A549 (cell line): ENCODE measurements at regions not wholly inside any gene's neighbourhood (a gene's known extent, or its start where the extent isn't known, plus 50 kb on each side); places are given as distances from the start of the nearest gene placed in this dataset.

ENCODE experiments used
- ATAC-seq, 2 experiments: fragments of 200-7000 bp in 1 of 2; fragments of >200 bp in 1 of 2; cut with Nextera tagmentation in 1 of 2; cut with Tn5 transposase in 1 of 2; 3 replicates each; pipeline versions ENCODE4 v1.8.0 to v1.9.1; 2018 to 2020; ENCODE audit warnings: mild to moderate bottlenecking in 1 of 2, moderate library complexity in 1 of 2
- CTCF ChIA-PET: fragments of 300-600 bp; sonication (Branson Sonifier 250); formaldehyde crosslinking; extraction: SDS; loops from one replicate; lab custom pipeline; 2021; ENCODE audit warnings: antibody characterized with exemption, inconsistent platforms; lab: Yijun Ruan, JAX
- POLR2A ChIA-PET: fragments of 350-600 bp; formaldehyde crosslinking; extraction: SDS; loops from one replicate; lab custom pipeline; 2021; ENCODE audit warnings: antibody characterized with exemption, inconsistent platforms; lab: Yijun Ruan, JAX
- DNase-seq, 2 experiments: peaks; one replicate each; pipeline versions ENCODE4 v3.0.0 to v3.0.0-alpha.2; 2011 to 2016; ENCODE audit warnings: low read depth in 1 of 2, low spot score in 1 of 2
- FAIRE-seq: peaks from 2 replicates; lab custom pipeline; 2011; peaks lifted over from hg19 to GRCh38; lab: Jason Lieb, UNC
- H3K27ac ChIP-seq, 2 experiments: fragments of >200 bp; sonication (Bioruptor Twin); formaldehyde crosslinking; 3 replicates each; pipeline ENCODE4 v1.5.1; 2016 to 2017
- H3K4me1 ChIP-seq: fragments of >200 bp; sonication (Bioruptor Twin); formaldehyde crosslinking; 3 replicates; pipeline ENCODE4 v1.6.1; 2016
- H3K4me2 ChIP-seq: fragments of >200 bp; sonication (Bioruptor Twin); formaldehyde crosslinking; 3 replicates; pipeline ENCODE4 v1.6.1; 2016
- H3K4me3 ChIP-seq: fragments of >200 bp; sonication (Bioruptor Twin); formaldehyde crosslinking; 3 replicates; pipeline ENCODE4 v1.5.1; 2016
- H3K9me3 ChIP-seq: fragments of >200 bp; sonication (Bioruptor Twin); formaldehyde crosslinking; 3 replicates; pipeline ENCODE4 v1.6.1; 2016
- BHLHE40 ChIP-seq: IDR thresholded peaks from 2 replicates; pipeline ENCODE4 v1.6.1; 2012; ENCODE audit warnings: low read depth, low read length, inconsistent platforms
- CBX8 ChIP-seq: fragments of 200-600 bp; sonication (generic); IDR thresholded peaks from 2 replicates; pipeline ENCODE4 v1.6.1; 2016
- CHD2 ChIP-seq: fragments of 150-350 bp; IDR thresholded peaks from 2 replicates; pipeline ENCODE4 v1.6.1; 2014; ENCODE audit warnings: low read length; ENCODE audit not compliant: partially characterized antibody
- CTCF ChIP-seq: fragments of >200 bp; sonication (Bioruptor Twin); formaldehyde crosslinking; IDR thresholded peaks from 3 replicates; pipeline ENCODE4 v1.5.1; 2016
- E2F6 ChIP-seq: IDR thresholded peaks from 2 replicates; pipeline ENCODE4 v1.6.1; 2012; ENCODE audit warnings: low read depth, borderline replicate concordance
- EHMT2 ChIP-seq: fragments of 200-600 bp; sonication (generic); IDR thresholded peaks from 2 replicates; pipeline ENCODE4 v1.6.1; 2016; ENCODE audit warnings: antibody characterized with exemption, low read depth, mild to moderate bottlenecking, moderate library complexity
- HDAC2 ChIP-seq: fragments of 200-600 bp; sonication (generic); IDR thresholded peaks from 2 replicates; pipeline ENCODE4 v1.6.1; 2016
- HES2 ChIP-seq: fragments of >200 bp; sonication (Bioruptor Twin); formaldehyde crosslinking; IDR thresholded peaks from 2 replicates; pipeline ENCODE4 v1.6.1; 2016
- HMGXB4 ChIP-seq: fragments of 250-450 bp; sonication (Bioruptor Pico); IDR thresholded peaks from 2 replicates; pipeline ENCODE4 v1.5.0; 2021; ENCODE audit warnings: mild to moderate bottlenecking, moderate library complexity, borderline replicate concordance
- HOXA7 ChIP-seq: fragments of 250-450 bp; sonication (Bioruptor Pico); IDR thresholded peaks from 2 replicates; pipeline ENCODE4 v1.5.0; 2020; ENCODE audit warnings: mild to moderate bottlenecking, moderate library complexity
- HOXB5 ChIP-seq: fragments of 250-450 bp; sonication (Bioruptor Pico); IDR thresholded peaks from 2 replicates; pipeline ENCODE4 v1.5.0; 2020; ENCODE audit warnings: mild to moderate bottlenecking, moderate library complexity
- KDM1A ChIP-seq: fragments of 200-600 bp; sonication (generic); IDR thresholded peaks from 2 replicates; pipeline ENCODE4 v1.6.1; 2016; ENCODE audit warnings: low read depth, mild to moderate bottlenecking
- KDM5A ChIP-seq: fragments of 200-600 bp; sonication (generic); IDR thresholded peaks from 2 replicates; pipeline ENCODE4 v1.6.1; 2016; ENCODE audit warnings: antibody characterized with exemption, mild to moderate bottlenecking
- MAFK ChIP-seq: fragments of 450-650 bp; IDR thresholded peaks from 2 replicates; pipeline ENCODE4 v1.6.1; 2014; ENCODE audit not compliant: partially characterized antibody
- MAZ ChIP-seq: fragments of 150-350 bp; IDR thresholded peaks from 2 replicates; pipeline ENCODE4 v1.6.1; 2014; ENCODE audit warnings: antibody characterized with exemption, low read depth, low read length, borderline replicate concordance
- MYC ChIP-seq: IDR thresholded peaks from 2 replicates; pipeline ENCODE4 v1.6.1; 2012; ENCODE audit warnings: mild to moderate bottlenecking, inconsistent platforms, low read length, improper control_type of control experiment, borderline replicate concordance
- NPAS2 ChIP-seq: fragments of 250-450 bp; sonication (Bioruptor Pico); IDR thresholded peaks from 2 replicates; pipeline ENCODE4 v1.8.0; 2022; ENCODE audit warnings: mild to moderate bottlenecking, moderate library complexity, borderline replicate concordance
- PBX3 ChIP-seq: IDR thresholded peaks from 2 replicates; pipeline ENCODE4 v1.6.1; 2012
- POLR2A ChIP-seq: IDR thresholded peaks from 2 replicates; pipeline ENCODE4 v1.6.1; 2012; ENCODE audit warnings: mild to moderate bottlenecking, low read length
- RAD21 ChIP-seq, 2 experiments: fragments of >200 bp in 1 of 2; sonication (Bioruptor Twin) in 1 of 2; formaldehyde crosslinking in 1 of 2; IDR thresholded peaks in 1 of 2; conservative IDR thresholded peaks in 1 of 2; 2 replicates in 1 of 2; 3 replicates in 1 of 2; pipeline ENCODE4 v1.6.1; 2012 to 2018; ENCODE audit warnings: inconsistent platforms in 1 of 2
- RCOR1 ChIP-seq: fragments of 150-350 bp; IDR thresholded peaks from 2 replicates; pipeline ENCODE4 v1.6.1; 2014; ENCODE audit warnings: antibody characterized with exemption, low read length, low read depth
- REST ChIP-seq: fragments of 200-600 bp; sonication (generic); IDR thresholded peaks from 2 replicates; pipeline ENCODE4 v1.6.1; 2016; ENCODE audit warnings: antibody characterized with exemption, mild to moderate bottlenecking, moderate library complexity
- SMC3 ChIP-seq: fragments of >200 bp; sonication (Bioruptor Twin); formaldehyde crosslinking; IDR thresholded peaks from 3 replicates; pipeline ENCODE4 v1.6.1; 2018; ENCODE audit warnings: inconsistent platforms
- SREBF2 ChIP-seq: fragments of 450-650 bp; IDR thresholded peaks from 2 replicates; pipeline ENCODE4 v1.6.1; 2014; ENCODE audit warnings: mild to moderate bottlenecking, moderate library complexity
- TFCP2L1 ChIP-seq: fragments of 250-450 bp; sonication (Bioruptor Pico); IDR thresholded peaks from 2 replicates; pipeline ENCODE4 v1.5.0; 2021; ENCODE audit warnings: mild to moderate bottlenecking
- TP53 ChIP-seq: fragments of 250-450 bp; sonication (Bioruptor Pico); IDR thresholded peaks from 2 replicates; pipeline ENCODE4 v1.5.0; 2021; ENCODE audit warnings: mild to moderate bottlenecking, moderate library complexity
- ZC3H11A ChIP-seq: fragments of 450-650 bp; IDR thresholded peaks from 2 replicates; pipeline ENCODE4 v1.6.1; 2014; ENCODE audit warnings: antibody characterized with exemption, mild to moderate bottlenecking
- ZSCAN20 ChIP-seq: fragments of 250-450 bp; sonication (Bioruptor Pico); IDR thresholded peaks from 2 replicates; pipeline ENCODE4 v1.8.0; 2022; ENCODE audit warnings: mild to moderate bottlenecking, moderate library complexity
- WGBS: methylation state at CpG from one replicate; pipeline ENCODE4 v1.1.6; 2017; ENCODE audit errors: missing lambda C conversion rate; 5-methylcytosine and 5-hydroxymethylcytosine counted together

DNA sequence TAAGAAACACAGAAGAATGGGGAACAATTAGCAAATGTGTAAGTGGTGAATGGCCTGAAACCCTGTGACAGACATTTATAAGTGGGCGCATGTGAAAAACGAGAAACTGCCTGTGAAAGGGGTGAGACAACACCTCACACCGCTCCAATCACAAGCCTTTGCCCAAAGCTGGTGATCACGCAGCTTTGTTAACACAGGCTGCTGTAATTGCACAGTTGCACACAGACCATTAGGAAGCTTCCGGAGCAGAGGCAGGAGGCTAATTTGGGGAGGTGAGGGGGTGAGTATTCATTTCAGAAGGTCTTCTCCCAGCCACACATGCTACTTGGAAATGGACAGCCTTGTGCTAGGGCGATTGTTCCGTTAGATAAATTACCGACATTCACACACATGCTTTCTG is 294.0 kb downstream of the MED10 start:
- Histone ChIP-seq H3K27ac (no peak overlapping the region), H3K4me3 (no peak overlapping the region), H3K4me2 (no peak overlapping the region), H3K4me1 (peaks cover 19% of the 10 kb centered on the region; the same call in 2 of the 3 replicates), H3K9me3 (no peaks in the 10 kb centered on the region)
- ATAC-seq (no peak), DNase-seq (no peak), FAIRE-seq (no peak)
- CTCF ChIA-PET, result interaction anchor here (0.9 kb wide), 1 partner anchor 1221 kb away, joined by 3 read pairs; no protein-coding TSS in a partner anchor
- POLR2A ChIA-PET, result no interaction called here
- TF ChIP-seq E2F6 (no peak), HOXA7 (CRISPR knock-in tag) (no peak), HMGXB4 (CRISPR knock-in tag) (no peak), POLR2A (no peak), RAD21 (conservative IDR thresholded peaks at IDR 0.05 in 1 of 2, IDR thresholded peaks at IDR 0.05 in 1 of 2) (no peak), MAZ (no peak), ZC3H11A (no peak), BHLHE40 (no peak), MYC (no peak), EHMT2 (no peak)
- WGBS, result 80% methylated on average over 8 of the region's 8 CpGs

- ATAC-seq (no peak), DNase-seq (no peak), FAIRE-seq (no peak)
- Histone ChIP-seq H3K4me2 (no peak overlapping the region), H3K27ac (0 out of 6 replicates have a peak overlapping the region, but pooled peaks of 1 of the 2 experiments have one; percentile 42), H3K9me3 (no peaks in the 10 kb centered on the region), H3K4me3 (no peak overlapping the region), H3K4me1 (peaks cover 19% of the 10 kb centered on the region; the same call in 2 of the 3 replicates)
- ChIA-PET POLR2A (no interaction called here), CTCF (interaction anchor here (1.0 kb wide), 1 partner anchor 8 kb away, joined by 3 read pairs; no protein-coding TSS in a partner anchor)
- 77% methylated on average over 11 of the region's 11 CpGs for WGBS
- TF ChIP-seq NPAS2 (CRISPR knock-in tag) (no peak), TFCP2L1 (CRISPR knock-in tag) (no peak), SMC3 (no peak), CBX8 (no peak), TP53 (CRISPR knock-in tag) (no peak), CTCF (no peak), PBX3 (no peak), CHD2 (no peak), KDM5A (no peak), ZSCAN20 (CRISPR knock-in tag) (no peak), RCOR1 (no peak), SREBF2 (no peak), KDM1A (no peak), HOXB5 (CRISPR knock-in tag) (no peak), ZC3H11A (no peak), MAFK (no peak), REST (no peak), HES2 (no peak), HDAC2 (no peak)
Observed at GRCh38 chr5:6083311-6083978, 294.9 kb downstream of the MED10 start.
